Hematopoietic multipotent progenitor cell (in vitro differentiated cells): ENCODE measurements at regions not wholly inside any gene's neighbourhood (a gene's known extent, or its start where the extent isn't known, plus 50 kb on each side); places are given as distances from the start of the nearest gene placed in this dataset.

Experiments used
- DNase-seq, 3 donors: peaks; one replicate each; pipeline ENCODE4 v3.0.0-alpha.2; 2011 to 2015; ENCODE audit warnings: low read depth in 2 of 3, low spot score in 2 of 3

- DNase-seq = no peak
Measured at GRCh38 chr7:106606120-106606519, 54.8 kb downstream of the CCDC71L start.

- DNase-seq = no peak
Measured at GRCh38 chr7:106604971-106605370, 56.0 kb downstream of the CCDC71L start.

GRCh38 chr7:106604303-106604924 is 56.5 kb downstream of the CCDC71L start:
- DNase-seq = no peak

GRCh38 chr7:106603346-106603745 is 57.6 kb downstream of the CCDC71L start:
- no peak for DNase-seq

GRCh38 chr7:106602062-106602461 is 58.9 kb downstream of the CCDC71L start:
- no peak for DNase-seq

GRCh38 chr7:106600569-106601373 is 60.2 kb downstream of the CCDC71L start:
- no peak for DNase-seq

GRCh38 chr7:106599343-106599698 is 61.6 kb downstream of the CCDC71L start:
- DNase-seq = no peak

- peak; percentile 37 to 91 (median 74) for DNase-seq
Measured at GRCh38 chr7:106598663-106599342, 62.2 kb downstream of the CCDC71L start.

GRCh38 chr7:106597751-106598546 is 63.0 kb downstream of the CCDC71L start:
- no peak for DNase-seq

GRCh38 chr7:106597014-106597413 is 63.9 kb downstream of the CCDC71L start:
- no peak for DNase-seq

GRCh38 chr7:106595922-106596321 is 65.0 kb downstream of the CCDC71L start:
- no peak for DNase-seq

- DNase-seq = no peak
Measured at GRCh38 chr7:106593028-106593417, 67.9 kb downstream of the CCDC71L start.

- no peak for DNase-seq
Measured at GRCh38 chr7:106592282-106593027, 68.5 kb downstream of the CCDC71L start.

GRCh38 chr7:106591146-106591545 is 69.8 kb downstream of the CCDC71L start:
- DNase-seq = no peak

GRCh38 chr7:106590209-106590816 is 70.6 kb downstream of the CCDC71L start:
- DNase-seq = peak in 2 of 3 donors; percentile 24 to 25

- DNase-seq = peak in 1 of 3 donors; percentile 25
Measured at GRCh38 chr7:106589198-106589879, 71.6 kb downstream of the CCDC71L start.

- DNase-seq = no peak
Measured at GRCh38 chr7:106588422-106589197, 72.3 kb downstream of the CCDC71L start.
